H1 (cell line): ENCODE measurements at regions not wholly inside any gene's neighbourhood (a gene's known extent, or its start where the extent isn't known, plus 50 kb on each side); places are given as distances from the start of the nearest gene placed in this dataset.

Experiments used
- CTCF ChIA-PET: fragments of 300-600 bp; sonication (Branson Sonifier 250); formaldehyde crosslinking; loops from one replicate; lab custom pipeline; 2021; ENCODE audit not compliant: partially characterized antibody; lab: Charles Lee
- POLR2A ChIA-PET: fragments of 300-600 bp; sonication (Branson Sonifier 250); formaldehyde crosslinking; loops from one replicate; lab custom pipeline; 2021; ENCODE audit warnings: inconsistent platforms; ENCODE audit not compliant: partially characterized antibody; lab: Charles Lee
- DNase-seq, 2 experiments: peaks; one replicate each; pipeline versions ENCODE4 v3.0.0 to v3.0.0-alpha.2; 2010 to 2022; ENCODE audit warnings: low spot score in 2 of 2, low read depth in 1 of 2, mixed read lengths in 1 of 2
- FAIRE-seq: peaks from 2 replicates; lab custom pipeline; 2011; peaks lifted over from hg19 to GRCh38; lab: Jason Lieb, UNC
- H2AFZ ChIP-seq: 2 replicates; pipeline ENCODE4 v1.8.1; 2012; ENCODE audit warnings: low read length, inconsistent platforms
- H2AK5ac ChIP-seq: 2 replicates; pipeline ENCODE4 v1.6.1; 2013; ENCODE audit warnings: low read depth, low read length
- H2BK120ac ChIP-seq: replicated peaks from 2 replicates; pipeline ENCODE3; 2013; ENCODE audit warnings: low read depth, low read length, inconsistent platforms
- H2BK12ac ChIP-seq: 2 replicates; pipeline ENCODE4 v1.6.1; 2013; ENCODE audit warnings: low read depth, low read length
- H2BK15ac ChIP-seq: 2 replicates; pipeline ENCODE4 v1.6.1; 2013; ENCODE audit warnings: low read length
- H2BK20ac ChIP-seq: 2 replicates; pipeline ENCODE4 v1.6.1; 2013; ENCODE audit warnings: low read length
- H2BK5ac ChIP-seq: 2 replicates; pipeline ENCODE4 v1.6.1; 2013; ENCODE audit warnings: low read depth, low read length
- H3K14ac ChIP-seq: 2 replicates; pipeline ENCODE4 v1.6.1; 2013; ENCODE audit warnings: inconsistent platforms; ENCODE audit not compliant: insufficient read length
- H3K18ac ChIP-seq: 2 replicates; pipeline ENCODE4 v1.6.1; 2013; ENCODE audit warnings: low read length; ENCODE audit errors: extremely low read depth
- H3K23ac ChIP-seq: 2 replicates; pipeline ENCODE4 v1.6.1; 2013; ENCODE audit warnings: inconsistent platforms; ENCODE audit not compliant: insufficient read length
- H3K23me2 ChIP-seq: 2 replicates; pipeline ENCODE4 v1.6.1; 2013; ENCODE audit warnings: low read depth, low read length
- H3K27ac ChIP-seq: 2 replicates; pipeline ENCODE4 v1.6.1; 2011; ENCODE audit warnings: low read depth, low read length, inconsistent platforms
- H3K27me3 ChIP-seq, 4 experiments: replicated peaks in 1 of 4; 1 replicate in 1 of 4; 2 replicates in 3 of 4; pipeline versions ENCODE4 v1.6.1 to v1.8.1; 2011 to 2013; ENCODE audit warnings: low read length in 3 of 4, mild to moderate bottlenecking in 3 of 4, inconsistent platforms in 2 of 4, mixed read lengths in 2 of 4, moderate library complexity in 1 of 4; ENCODE audit not compliant: control insufficient read depth in 3 of 4, insufficient read depth in 3 of 4; ENCODE audit errors: extremely low read depth in 1 of 4
- H3K36me3 ChIP-seq, 4 experiments: 2 replicates each; pipeline versions ENCODE4 v1.6.1 to v1.8.1; 2011 to 2013; ENCODE audit warnings: mild to moderate bottlenecking in 4 of 4, low read length in 3 of 4, moderate library complexity in 2 of 4, control low read depth in 1 of 4, inconsistent platforms in 1 of 4; ENCODE audit not compliant: insufficient read depth in 4 of 4, control insufficient read depth in 2 of 4
- H3K4ac ChIP-seq: replicated peaks from 2 replicates; pipeline ENCODE3; 2013; ENCODE audit warnings: low read length, low read depth, mixed read lengths, inconsistent platforms; ENCODE audit not compliant: insufficient read length
- H3K4me1 ChIP-seq, 4 experiments: replicated peaks in 1 of 4; 1 replicate in 1 of 4; 2 replicates in 3 of 4; pipeline versions ENCODE4 v1.6.1 to v1.8.1; 2011 to 2013; ENCODE audit warnings: low read length in 3 of 4, inconsistent platforms in 2 of 4, mixed read lengths in 1 of 4; ENCODE audit not compliant: insufficient read depth in 4 of 4, control insufficient read depth in 3 of 4
- H3K4me2 ChIP-seq, 2 experiments: 2 replicates each; pipeline versions ENCODE4 v1.6.1 to v1.8.1; 2011 to 2013; ENCODE audit warnings: low read depth in 2 of 2, low read length in 2 of 2, control low read depth in 1 of 2, inconsistent platforms in 1 of 2, mild to moderate bottlenecking in 1 of 2; ENCODE audit not compliant: insufficient read depth in 1 of 2
- H3K4me3 ChIP-seq, 4 experiments: fragments of 200-600, 300-600 bp in 1 of 4; sonication (generic), shearing (Covaris generic), sonication (Bioruptor Twin) in 1 of 4; 2 replicates each; pipeline versions ENCODE4 v1.5.1 to v1.8.1; 2011 to 2016; ENCODE audit warnings: low read length in 4 of 4, low read depth in 3 of 4, control low read depth in 2 of 4, inconsistent platforms in 2 of 4, mild to moderate bottlenecking in 2 of 4, mixed read lengths in 1 of 4, moderate library complexity in 1 of 4; ENCODE audit not compliant: insufficient read depth in 2 of 4; ENCODE audit errors: extremely low read depth in 1 of 4
- H3K56ac ChIP-seq: replicated peaks from 2 replicates; pipeline ENCODE3; 2013; ENCODE audit warnings: low read depth, mild to moderate bottlenecking, mixed read lengths, low read length, inconsistent platforms; ENCODE audit not compliant: insufficient read length
- H3K79me1 ChIP-seq: 2 replicates; pipeline ENCODE4 v1.6.1; 2013; ENCODE audit warnings: low read depth, low read length, control low read depth
- H3K79me2 ChIP-seq, 2 experiments: 2 replicates each; pipeline versions ENCODE4 v1.6.1 to v1.8.1; 2012 to 2013; ENCODE audit warnings: low read length in 2 of 2, mild to moderate bottlenecking in 2 of 2, inconsistent platforms in 1 of 2; ENCODE audit not compliant: insufficient read depth in 2 of 2, control insufficient read depth in 1 of 2
- H3K9ac ChIP-seq, 4 experiments: replicated peaks in 1 of 4; 1 replicate in 1 of 4; 2 replicates in 3 of 4; pipeline versions ENCODE4 v1.6.1 to v1.8.1; 2011 to 2013; ENCODE audit warnings: low read depth in 3 of 4, low read length in 3 of 4, control low read depth in 2 of 4, mild to moderate bottlenecking in 2 of 4, moderate library complexity in 2 of 4, inconsistent platforms in 1 of 4; ENCODE audit errors: extremely low read depth in 1 of 4
- H3K9me3 ChIP-seq, 2 experiments: 2 replicates each; pipeline versions ENCODE4 v1.6.1 to v1.8.1; 2012 to 2013; ENCODE audit warnings: mild to moderate bottlenecking in 2 of 2, moderate library complexity in 2 of 2, control low read depth in 1 of 2, inconsistent platforms in 1 of 2, low read depth in 1 of 2, low read length in 1 of 2, mixed read lengths in 1 of 2; ENCODE audit not compliant: insufficient read depth in 2 of 2
- H4K20me1 ChIP-seq, 2 experiments: replicated peaks in 1 of 2; 2 replicates each; pipeline versions ENCODE3 to v1.8.1; 2011 to 2013; ENCODE audit warnings: inconsistent platforms in 2 of 2, low read length in 2 of 2, mild to moderate bottlenecking in 1 of 2; ENCODE audit not compliant: insufficient read depth in 2 of 2, control insufficient read depth in 1 of 2
- H4K5ac ChIP-seq: 2 replicates; pipeline ENCODE4 v1.6.1; 2013; ENCODE audit warnings: low read length, low read depth, mixed read lengths, inconsistent platforms; ENCODE audit not compliant: insufficient read length
- H4K8ac ChIP-seq: 2 replicates; pipeline ENCODE4 v1.8.0; 2013; ENCODE audit warnings: mild to moderate bottlenecking, moderate library complexity, low read length, inconsistent platforms; ENCODE audit not compliant: insufficient read depth; ENCODE audit errors: extremely low read depth
- H4K91ac ChIP-seq: replicated peaks from 2 replicates; pipeline ENCODE3; 2013; ENCODE audit warnings: low read length, mixed read lengths, inconsistent platforms; ENCODE audit not compliant: insufficient read length
- WGBS, 2 experiments: shearing (Covaris generic) in 1 of 2; methylation state at CpG; one replicate each; pipeline versions ENCODE4 v1.1.6 to v1.1.7; 2013 to 2015; ENCODE audit warnings: low lambda C conversion rate in 2 of 2, mixed read lengths in 2 of 2, inconsistent platforms in 1 of 2, low coverage in 1 of 2, missing lambda C conversion rate in 1 of 2; ENCODE audit not compliant: insufficient replicate concordance in 2 of 2, insufficient coverage in 1 of 2, insufficient read length in 1 of 2; ENCODE audit errors: extremely low coverage in 1 of 2, missing lambda C conversion rate in 1 of 2; 5-methylcytosine and 5-hydroxymethylcytosine counted together
- TF ChIP-seq, protein P1 (sequence below): fragments of 300-600 bp; sonication (generic); IDR thresholded peaks from 2 replicates; pipeline ENCODE4 v1.7.1; 2012; ENCODE audit warnings: low read length, moderate library complexity, mild to moderate bottlenecking, inconsistent platforms; ENCODE audit not compliant: insufficient replicate concordance

- H4K20me1 ChIP-seq: no peaks in the 10 kb centered on the region
- H3K9ac ChIP-seq: no peak overlapping the region
- no peak overlapping the region for H3K23ac ChIP-seq
- no peak overlapping the region for H2BK120ac ChIP-seq
- 95% methylated on average over 3 of the region's 3 CpGs; no CpG with 5 or more reads in 1 of the 2 experiments for WGBS, 2 experiments
- no peaks in the 10 kb centered on the region for H3K79me1 ChIP-seq
- H2BK5ac ChIP-seq: no peak overlapping the region
- no peak overlapping the region for H4K8ac ChIP-seq
- no peak overlapping the region for H4K91ac ChIP-seq
- DNase-seq: no peak
- no peak overlapping the region for H3K14ac ChIP-seq
- no peak overlapping the region for H3K4me2 ChIP-seq
- H3K79me2 ChIP-seq: no peaks in the 10 kb centered on the region
- no peak overlapping the region for H3K4ac ChIP-seq
- no peak overlapping the region for H2AFZ ChIP-seq
- no peak overlapping the region for H3K27ac ChIP-seq
- no peak overlapping the region for H2BK15ac ChIP-seq
- H4K5ac ChIP-seq: no peak overlapping the region
- ChIA-PET POLR2A (no interaction called here), CTCF (no interaction called here)
- no peak overlapping the region for H2BK20ac ChIP-seq
- no peak overlapping the region for H3K18ac ChIP-seq
- H3K27me3 ChIP-seq: no peaks in the 10 kb centered on the region
- H3K36me3 ChIP-seq: no peaks in the 10 kb centered on the region
- no peaks in the 10 kb centered on the region; the same call in 1 of the 2 replicates for H3K23me2 ChIP-seq
- no peak overlapping the region for H3K4me3 ChIP-seq
- H3K4me1 ChIP-seq: no peaks in the 10 kb centered on the region
- no peak for FAIRE-seq
- H3K9me3 ChIP-seq: no peaks in the 10 kb centered on the region
- no peak overlapping the region for H3K56ac ChIP-seq
- H2BK12ac ChIP-seq: no peak overlapping the region
- no peak overlapping the region for H2AK5ac ChIP-seq
- TF ChIP-seq, protein P1, sequence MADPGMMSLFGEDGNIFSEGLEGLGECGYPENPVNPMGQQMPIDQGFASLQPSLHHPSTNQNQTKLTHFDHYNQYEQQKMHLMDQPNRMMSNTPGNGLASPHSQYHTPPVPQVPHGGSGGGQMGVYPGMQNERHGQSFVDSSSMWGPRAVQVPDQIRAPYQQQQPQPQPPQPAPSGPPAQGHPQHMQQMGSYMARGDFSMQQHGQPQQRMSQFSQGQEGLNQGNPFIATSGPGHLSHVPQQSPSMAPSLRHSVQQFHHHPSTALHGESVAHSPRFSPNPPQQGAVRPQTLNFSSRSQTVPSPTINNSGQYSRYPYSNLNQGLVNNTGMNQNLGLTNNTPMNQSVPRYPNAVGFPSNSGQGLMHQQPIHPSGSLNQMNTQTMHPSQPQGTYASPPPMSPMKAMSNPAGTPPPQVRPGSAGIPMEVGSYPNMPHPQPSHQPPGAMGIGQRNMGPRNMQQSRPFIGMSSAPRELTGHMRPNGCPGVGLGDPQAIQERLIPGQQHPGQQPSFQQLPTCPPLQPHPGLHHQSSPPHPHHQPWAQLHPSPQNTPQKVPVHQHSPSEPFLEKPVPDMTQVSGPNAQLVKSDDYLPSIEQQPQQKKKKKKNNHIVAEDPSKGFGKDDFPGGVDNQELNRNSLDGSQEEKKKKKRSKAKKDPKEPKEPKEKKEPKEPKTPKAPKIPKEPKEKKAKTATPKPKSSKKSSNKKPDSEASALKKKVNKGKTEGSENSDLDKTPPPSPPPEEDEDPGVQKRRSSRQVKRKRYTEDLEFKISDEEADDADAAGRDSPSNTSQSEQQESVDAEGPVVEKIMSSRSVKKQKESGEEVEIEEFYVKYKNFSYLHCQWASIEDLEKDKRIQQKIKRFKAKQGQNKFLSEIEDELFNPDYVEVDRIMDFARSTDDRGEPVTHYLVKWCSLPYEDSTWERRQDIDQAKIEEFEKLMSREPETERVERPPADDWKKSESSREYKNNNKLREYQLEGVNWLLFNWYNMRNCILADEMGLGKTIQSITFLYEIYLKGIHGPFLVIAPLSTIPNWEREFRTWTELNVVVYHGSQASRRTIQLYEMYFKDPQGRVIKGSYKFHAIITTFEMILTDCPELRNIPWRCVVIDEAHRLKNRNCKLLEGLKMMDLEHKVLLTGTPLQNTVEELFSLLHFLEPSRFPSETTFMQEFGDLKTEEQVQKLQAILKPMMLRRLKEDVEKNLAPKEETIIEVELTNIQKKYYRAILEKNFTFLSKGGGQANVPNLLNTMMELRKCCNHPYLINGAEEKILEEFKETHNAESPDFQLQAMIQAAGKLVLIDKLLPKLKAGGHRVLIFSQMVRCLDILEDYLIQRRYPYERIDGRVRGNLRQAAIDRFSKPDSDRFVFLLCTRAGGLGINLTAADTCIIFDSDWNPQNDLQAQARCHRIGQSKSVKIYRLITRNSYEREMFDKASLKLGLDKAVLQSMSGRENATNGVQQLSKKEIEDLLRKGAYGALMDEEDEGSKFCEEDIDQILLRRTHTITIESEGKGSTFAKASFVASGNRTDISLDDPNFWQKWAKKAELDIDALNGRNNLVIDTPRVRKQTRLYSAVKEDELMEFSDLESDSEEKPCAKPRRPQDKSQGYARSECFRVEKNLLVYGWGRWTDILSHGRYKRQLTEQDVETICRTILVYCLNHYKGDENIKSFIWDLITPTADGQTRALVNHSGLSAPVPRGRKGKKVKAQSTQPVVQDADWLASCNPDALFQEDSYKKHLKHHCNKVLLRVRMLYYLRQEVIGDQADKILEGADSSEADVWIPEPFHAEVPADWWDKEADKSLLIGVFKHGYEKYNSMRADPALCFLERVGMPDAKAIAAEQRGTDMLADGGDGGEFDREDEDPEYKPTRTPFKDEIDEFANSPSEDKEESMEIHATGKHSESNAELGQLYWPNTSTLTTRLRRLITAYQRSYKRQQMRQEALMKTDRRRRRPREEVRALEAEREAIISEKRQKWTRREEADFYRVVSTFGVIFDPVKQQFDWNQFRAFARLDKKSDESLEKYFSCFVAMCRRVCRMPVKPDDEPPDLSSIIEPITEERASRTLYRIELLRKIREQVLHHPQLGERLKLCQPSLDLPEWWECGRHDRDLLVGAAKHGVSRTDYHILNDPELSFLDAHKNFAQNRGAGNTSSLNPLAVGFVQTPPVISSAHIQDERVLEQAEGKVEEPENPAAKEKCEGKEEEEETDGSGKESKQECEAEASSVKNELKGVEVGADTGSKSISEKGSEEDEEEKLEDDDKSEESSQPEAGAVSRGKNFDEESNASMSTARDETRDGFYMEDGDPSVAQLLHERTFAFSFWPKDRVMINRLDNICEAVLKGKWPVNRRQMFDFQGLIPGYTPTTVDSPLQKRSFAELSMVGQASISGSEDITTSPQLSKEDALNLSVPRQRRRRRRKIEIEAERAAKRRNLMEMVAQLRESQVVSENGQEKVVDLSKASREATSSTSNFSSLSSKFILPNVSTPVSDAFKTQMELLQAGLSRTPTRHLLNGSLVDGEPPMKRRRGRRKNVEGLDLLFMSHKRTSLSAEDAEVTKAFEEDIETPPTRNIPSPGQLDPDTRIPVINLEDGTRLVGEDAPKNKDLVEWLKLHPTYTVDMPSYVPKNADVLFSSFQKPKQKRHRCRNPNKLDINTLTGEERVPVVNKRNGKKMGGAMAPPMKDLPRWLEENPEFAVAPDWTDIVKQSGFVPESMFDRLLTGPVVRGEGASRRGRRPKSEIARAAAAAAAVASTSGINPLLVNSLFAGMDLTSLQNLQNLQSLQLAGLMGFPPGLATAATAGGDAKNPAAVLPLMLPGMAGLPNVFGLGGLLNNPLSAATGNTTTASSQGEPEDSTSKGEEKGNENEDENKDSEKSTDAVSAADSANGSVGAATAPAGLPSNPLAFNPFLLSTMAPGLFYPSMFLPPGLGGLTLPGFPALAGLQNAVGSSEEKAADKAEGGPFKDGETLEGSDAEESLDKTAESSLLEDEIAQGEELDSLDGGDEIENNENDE: no peak
Measured at GRCh38 chr12:28090835-28091234, 99.4 kb upstream of the CCDC91 start.
